Vagina (tissue), 2 donors: ENCODE measurements at regions not wholly inside any gene's neighbourhood (a gene's known extent, or its start where the extent isn't known, plus 50 kb on each side); places are given as distances from the start of the nearest gene placed in this dataset.

Source experiments
- DNase-seq, 2 donors: peaks; one replicate each; pipeline ENCODE4 v3.0.0-alpha.2; 2017; ENCODE audit errors: extremely low spot score in 2 of 2
- H3K27ac ChIP-seq: fragments of 200-600 bp; sonication (generic); one replicate; pipeline ENCODE4 v1.5.1; 2019
- H3K27me3 ChIP-seq: fragments of 200-600 bp; sonication (generic); one replicate; pipeline ENCODE4 v1.5.1; 2019
- H3K36me3 ChIP-seq, 2 donors: fragments of 200-600 bp; sonication (generic); one replicate each; pipeline ENCODE4 v1.5.1; 2017 to 2019
- H3K4me1 ChIP-seq: fragments of 200-600 bp; sonication (generic); one replicate; pipeline ENCODE4 v1.5.1; 2019
- H3K4me3 ChIP-seq, 2 donors: fragments of 200-600 bp; sonication (generic); 1 replicate in 1 of 2; 2 replicates in 1 of 2; pipeline ENCODE4 v1.5.1; 2016 to 2019
- H3K9me3 ChIP-seq: fragments of 200-600 bp; sonication (generic); one replicate; pipeline ENCODE4 v1.5.1; 2019
- CTCF ChIP-seq, 3 experiments: fragments of 450-650 bp in 2 of 3; fragments of 200-600 bp in 1 of 3; sonication (generic) in 1 of 3; IDR thresholded peaks; one replicate each; pipeline ENCODE4 v1.5.1; 2017 to 2019; ENCODE audit warnings: antibody characterized with exemption in 3 of 3, mild to moderate bottlenecking in 2 of 3, moderate library complexity in 2 of 3
- POLR2A ChIP-seq, 2 donors: fragments of 450-650 bp; IDR thresholded peaks; one replicate each; pipeline ENCODE4 v1.6.1; 2017; ENCODE audit warnings: antibody characterized with exemption in 2 of 2, mild to moderate bottlenecking in 2 of 2, moderate library complexity in 2 of 2
- POLR2AphosphoS5 ChIP-seq, 2 donors: sonication (generic); formaldehyde crosslinking; IDR thresholded peaks; one replicate each; pipeline ENCODE4 v1.9.0; 2017; ENCODE audit warnings: antibody characterized with exemption in 2 of 2, mild to moderate bottlenecking in 2 of 2, low read depth in 1 of 2; ENCODE audit not compliant: insufficient read depth in 1 of 2
- intact Hi-C: fragments of 100-400 bp; cut with DNase I; formaldehyde crosslinking; loops from one replicate; pipeline ENCODE4 v1.15.1; 2023

DNA sequence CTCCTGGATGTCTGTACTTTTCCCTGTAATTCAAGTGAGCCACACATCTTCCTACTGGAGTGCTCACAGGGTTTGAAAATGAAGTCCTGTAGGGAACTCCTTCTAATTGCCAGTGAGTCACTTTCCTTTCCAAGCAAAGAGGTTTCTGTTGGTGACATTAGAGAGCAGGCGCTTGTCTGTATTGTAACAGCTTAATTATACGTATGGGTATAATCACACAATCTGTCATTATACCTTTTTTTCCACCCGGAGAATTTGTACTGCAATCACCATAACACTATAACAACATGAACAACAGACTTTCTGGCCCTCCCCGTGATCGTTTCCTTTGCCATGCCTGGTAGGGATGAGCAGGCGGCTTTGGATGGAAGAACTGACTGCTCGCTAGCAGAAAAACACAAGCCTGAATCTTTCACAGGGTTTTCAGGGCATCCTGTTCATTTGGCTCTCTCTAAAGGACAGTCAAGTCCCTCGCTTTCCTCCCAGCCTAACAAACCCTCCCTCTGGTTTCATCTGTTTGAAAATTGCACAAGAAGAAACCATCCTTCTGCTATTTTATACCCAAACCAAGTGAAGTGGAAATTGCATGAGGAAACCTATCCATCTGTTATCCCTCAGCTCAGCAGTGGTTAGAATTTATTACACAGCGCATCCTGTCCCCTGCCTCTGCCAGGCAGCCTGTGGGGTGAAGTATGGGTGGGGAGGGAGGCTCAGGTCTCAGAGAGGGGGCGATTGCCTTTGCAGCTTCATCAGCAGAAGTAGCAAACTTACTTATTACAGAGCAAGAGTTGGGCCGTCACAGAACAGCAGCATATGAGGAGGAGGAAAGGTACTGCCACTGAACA lies 307.0 kb upstream of the TLE4 start:
- Histone ChIP-seq H3K9me3 (no peaks in the 10 kb centered on the region), H3K4me3 (no peak overlapping the region), H3K36me3 (no peaks in the 10 kb centered on the region), H3K27me3 (no peaks in the 10 kb centered on the region), H3K4me1 (no peaks in the 10 kb centered on the region), H3K27ac (no peak overlapping the region)
- no peak for DNase-seq
- intact Hi-C loops: no loop called here
- no peak for TF ChIP-seq CTCF (IDR thresholded peaks at IDR 0.05)
- TF ChIP-seq POLR2AphosphoS5 (IDR thresholded peaks at IDR 0.05; ENCODE audit: insufficient read depth in 1 of 2, low read depth in 1 of 2): no peak
- no peak for TF ChIP-seq POLR2A (IDR thresholded peaks at IDR 0.05)

DNA sequence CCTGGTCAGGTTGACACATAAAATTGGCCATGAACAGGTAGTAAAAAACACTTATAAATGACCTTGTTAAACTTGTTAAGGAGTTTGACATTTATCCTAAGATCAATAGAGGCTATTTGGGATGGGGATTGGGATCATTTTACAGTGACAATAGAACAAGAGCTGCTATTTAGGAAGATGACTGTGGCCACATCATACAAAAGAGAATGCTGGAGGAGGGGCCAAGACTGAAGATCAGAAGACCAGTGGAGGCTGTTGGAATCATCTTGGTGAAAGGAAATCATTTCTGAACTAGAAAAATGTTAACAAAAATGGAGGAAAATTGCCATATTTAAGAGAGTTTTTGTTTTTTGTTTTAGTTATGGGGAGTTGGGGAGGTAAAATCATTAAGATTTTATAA lies 304.8 kb upstream of the TLE4 start:
- Histone ChIP-seq H3K9me3 (no peaks in the 10 kb centered on the region), H3K27me3 (no peaks in the 10 kb centered on the region), H3K36me3 (no peaks in the 10 kb centered on the region), H3K4me1 (no peaks in the 10 kb centered on the region), H3K4me3 (no peak overlapping the region), H3K27ac (no peak overlapping the region)
- intact Hi-C loops: no loop called here
- DNase-seq: no peak
- TF ChIP-seq POLR2A (IDR thresholded peaks at IDR 0.05) (no peak), CTCF (IDR thresholded peaks at IDR 0.05) (no peak), POLR2AphosphoS5 (IDR thresholded peaks at IDR 0.05; ENCODE audit: insufficient read depth in 1 of 2, low read depth in 1 of 2) (no peak)

DNA sequence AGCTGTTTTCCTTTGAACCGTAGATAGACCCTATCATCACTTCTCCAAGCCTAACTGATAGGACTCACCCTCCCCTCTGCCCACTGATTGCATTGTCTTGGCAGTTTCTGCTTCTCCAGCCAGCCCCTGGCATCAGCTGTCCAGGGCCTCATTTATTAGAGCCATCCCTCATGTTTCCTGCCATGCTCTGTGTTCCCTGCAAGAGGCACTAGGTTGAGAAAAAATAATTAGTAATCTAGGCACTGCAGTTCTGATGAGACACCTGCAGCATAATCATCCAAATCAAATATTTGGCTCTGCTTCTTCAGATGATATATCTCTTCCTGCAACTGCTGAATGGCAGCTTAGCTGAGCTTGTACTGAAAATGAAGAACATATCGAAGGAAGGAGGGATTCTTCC lies 303.0 kb upstream of the TLE4 start:
- no peak overlapping the region for H3K4me3 ChIP-seq
- no peaks in the 10 kb centered on the region for H3K36me3 ChIP-seq
- intact Hi-C loops: no loop called here
- DNase-seq: no peak
- TF ChIP-seq CTCF (IDR thresholded peaks at IDR 0.05): no peak
- no peaks in the 10 kb centered on the region for H3K9me3 ChIP-seq
- H3K4me1 ChIP-seq: no peaks in the 10 kb centered on the region
- no peaks in the 10 kb centered on the region for H3K27me3 ChIP-seq
- H3K27ac ChIP-seq: no peak overlapping the region

DNA sequence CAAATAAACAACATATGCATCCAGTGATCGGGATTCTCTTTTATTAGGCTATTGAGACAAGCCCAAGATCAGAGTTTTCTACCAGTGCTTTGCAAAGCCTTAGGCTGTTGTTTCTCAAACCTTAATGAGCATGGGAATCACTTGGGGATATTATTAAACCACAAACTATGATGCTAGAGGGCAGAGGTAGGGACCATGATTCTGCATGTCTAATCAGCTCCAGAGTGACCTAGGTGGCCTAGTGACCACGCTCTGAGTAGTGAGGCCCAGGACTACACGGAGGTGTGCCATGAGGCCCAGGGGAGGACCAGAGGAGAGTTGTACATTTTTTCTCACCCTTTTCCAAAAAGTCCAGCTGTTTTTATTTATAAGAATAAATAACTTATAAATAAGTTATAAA lies 298.5 kb upstream of the TLE4 start:
- Histone ChIP-seq H3K4me1 (no peaks in the 10 kb centered on the region), H3K27ac (no peak overlapping the region), H3K9me3 (no peaks in the 10 kb centered on the region), H3K27me3 (no peaks in the 10 kb centered on the region), H3K36me3 (no peaks in the 10 kb centered on the region), H3K4me3 (no peak overlapping the region)
- intact Hi-C loops: no loop called here
- TF ChIP-seq CTCF (IDR thresholded peaks at IDR 0.05) (no peak), POLR2A (IDR thresholded peaks at IDR 0.05) (no peak), POLR2AphosphoS5 (IDR thresholded peaks at IDR 0.05; ENCODE audit: insufficient read depth in 1 of 2, low read depth in 1 of 2) (no peak)
- DNase-seq: no peak

DNA sequence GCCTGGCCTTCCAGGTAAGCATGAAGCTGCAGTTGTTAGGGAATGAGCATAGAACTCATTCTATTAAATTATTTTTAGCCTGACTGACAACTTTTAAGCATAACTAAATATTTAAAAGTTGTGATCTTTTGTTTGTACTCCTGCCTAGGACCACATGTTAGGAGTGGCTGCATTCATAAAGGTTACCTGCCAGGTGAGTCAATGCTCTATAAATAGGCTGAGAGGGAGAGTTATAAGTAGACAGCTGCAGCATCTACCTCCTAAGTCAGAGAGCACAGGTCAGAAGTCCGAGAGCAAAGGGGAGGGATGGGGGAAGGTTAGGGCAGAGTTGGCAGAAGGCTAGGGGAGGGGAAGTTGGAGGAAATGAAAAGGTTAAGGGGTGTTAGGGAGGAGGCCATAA lies 292.4 kb upstream of the TLE4 start:
- no peak for TF ChIP-seq POLR2A (IDR thresholded peaks at IDR 0.05)
- TF ChIP-seq POLR2AphosphoS5 (IDR thresholded peaks at IDR 0.05; ENCODE audit: insufficient read depth in 1 of 2, low read depth in 1 of 2): no peak
- TF ChIP-seq CTCF (IDR thresholded peaks at IDR 0.05): no peak
- no peak for DNase-seq
- H3K9me3 ChIP-seq: no peaks in the 10 kb centered on the region
- intact Hi-C loops: no loop called here
- H3K4me1 ChIP-seq: no peaks in the 10 kb centered on the region
- no peaks in the 10 kb centered on the region for H3K36me3 ChIP-seq
- H3K27me3 ChIP-seq: no peaks in the 10 kb centered on the region
- no peak overlapping the region for H3K27ac ChIP-seq
- H3K4me3 ChIP-seq: no peak overlapping the region
